ENCODE measurements at regions not wholly inside any gene's neighbourhood (a gene's known extent, or its start where the extent isn't known, plus 50 kb on each side); places are given as distances from the start of the nearest gene placed in this dataset.

- DNase-seq (ENCODE audit: insufficient read length) (no peak), FAIRE-seq (no peak)
- no peak for TF ChIP-seq POLR2AphosphoS5 (IDR thresholded peaks at IDR 0.05; ENCODE audit: low read depth, low read length)
- no peak for TF ChIP-seq TAF1 (IDR thresholded peaks at IDR 0.05; ENCODE audit: borderline replicate concordance, low read depth, low read length)
- TF ChIP-seq POLR2A (IDR thresholded peaks at IDR 0.05; ENCODE audit: low read depth, low read length): no peak
Observed at GRCh38 chr2:195590861-195591205, 66.2 kb upstream of the SLC39A10 start.

DNA sequence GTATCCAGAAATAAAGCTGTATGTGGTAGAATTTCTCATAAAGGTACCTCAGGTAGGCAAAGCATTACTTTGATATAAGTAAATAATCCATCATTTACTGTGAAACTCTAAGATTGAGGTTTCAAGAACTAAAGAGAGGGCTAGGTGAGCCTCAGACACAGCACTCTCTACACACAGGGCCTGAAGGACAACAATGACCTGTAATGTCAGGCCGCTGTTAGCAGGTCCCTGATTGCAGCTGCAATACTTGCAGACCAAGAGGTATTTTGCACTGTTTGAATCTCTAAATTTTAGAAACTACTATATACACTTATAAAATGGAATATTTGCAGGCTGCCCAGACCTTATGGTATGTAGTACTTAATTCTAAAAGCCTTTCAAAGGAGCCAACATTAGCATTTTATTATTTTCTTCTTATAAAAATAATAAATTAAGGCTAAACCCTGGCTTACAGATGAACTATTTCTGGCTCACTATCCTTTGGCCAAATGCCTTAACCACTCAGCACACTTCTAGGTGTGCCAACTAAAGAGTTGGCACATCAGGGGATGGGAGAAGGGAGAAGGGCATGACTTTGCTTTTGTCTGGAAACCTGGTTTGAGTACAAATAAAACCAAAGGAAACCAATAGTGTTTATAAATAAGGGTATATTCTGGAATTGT, 66.7 kb upstream of the SLC39A10 start:
- TF ChIP-seq POLR2A (IDR thresholded peaks at IDR 0.05; ENCODE audit: low read depth, low read length) (no peak), POLR2AphosphoS5 (IDR thresholded peaks at IDR 0.05; ENCODE audit: low read depth, low read length) (no peak), TAF1 (IDR thresholded peaks at IDR 0.05; ENCODE audit: borderline replicate concordance, low read depth, low read length) (no peak)
- FAIRE-seq: no peak
- no peak for DNase-seq (ENCODE audit: insufficient read length)

DNA sequence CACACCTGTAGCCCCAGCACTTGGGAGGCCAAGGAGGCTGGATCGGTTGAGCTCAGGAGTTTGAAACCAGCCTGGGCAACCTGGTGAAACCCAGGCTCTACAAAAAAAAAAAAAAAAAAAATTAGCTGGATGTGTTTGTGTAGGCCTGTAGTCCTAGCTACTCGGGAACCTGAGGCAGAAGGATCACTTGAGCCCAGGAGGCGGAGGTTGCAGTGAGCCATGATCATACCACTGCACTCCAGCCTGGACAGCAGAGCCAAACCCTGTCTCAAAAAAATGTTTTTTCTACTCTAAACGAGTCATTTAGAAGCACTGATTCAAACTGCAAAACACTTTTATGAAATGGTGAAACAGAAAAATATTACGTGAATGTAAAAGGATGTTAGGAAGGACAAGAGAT, 69.1 kb upstream of the SLC39A10 start:
- DNase-seq (ENCODE audit: insufficient read length) (no peak), FAIRE-seq (no peak)
- TF ChIP-seq POLR2A (IDR thresholded peaks at IDR 0.05; ENCODE audit: low read depth, low read length) (no peak), POLR2AphosphoS5 (IDR thresholded peaks at IDR 0.05; ENCODE audit: low read depth, low read length) (no peak), TAF1 (IDR thresholded peaks at IDR 0.05; ENCODE audit: borderline replicate concordance, low read depth, low read length) (no peak)

GRCh38 chr2:195586062-195586714, 70.8 kb upstream of the SLC39A10 start:
- DNase-seq (ENCODE audit: insufficient read length) (no peak), FAIRE-seq (no peak)
- TF ChIP-seq POLR2A (IDR thresholded peaks at IDR 0.05; ENCODE audit: low read depth, low read length) (no peak), TAF1 (IDR thresholded peaks at IDR 0.05; ENCODE audit: borderline replicate concordance, low read depth, low read length) (no peak), POLR2AphosphoS5 (IDR thresholded peaks at IDR 0.05; ENCODE audit: low read depth, low read length) (no peak)

DNA sequence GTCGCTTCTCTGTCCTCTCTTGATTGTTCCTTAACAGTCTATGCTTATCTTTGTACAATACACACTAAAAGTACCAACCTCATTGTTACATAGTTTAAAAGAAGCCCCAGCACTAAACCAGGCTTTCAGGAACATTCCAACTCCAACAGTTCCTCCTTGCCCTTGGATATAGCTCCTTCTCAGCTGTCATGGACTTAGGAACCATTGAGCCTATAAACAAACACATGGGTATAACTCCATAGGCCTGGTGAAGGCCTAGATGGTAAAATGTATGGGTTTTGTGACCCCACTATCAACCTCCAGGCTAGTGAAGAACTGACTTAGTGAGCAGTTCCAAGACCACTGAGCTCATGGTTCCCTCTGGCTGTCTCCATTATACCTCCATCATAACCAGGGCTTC, 74.8 kb upstream of the SLC39A10 start:
- no peak for FAIRE-seq
- no peak for DNase-seq (ENCODE audit: insufficient read length)
- no peak for TF ChIP-seq TAF1 (IDR thresholded peaks at IDR 0.05; ENCODE audit: borderline replicate concordance, low read depth, low read length)
- TF ChIP-seq POLR2AphosphoS5 (IDR thresholded peaks at IDR 0.05; ENCODE audit: low read depth, low read length): no peak
- TF ChIP-seq POLR2A (IDR thresholded peaks at IDR 0.05; ENCODE audit: low read depth, low read length): no peak

GRCh38 chr2:195579776-195580555, 77.1 kb upstream of the SLC39A10 start:
- DNase-seq (ENCODE audit: insufficient read length): no peak
- no peak for TF ChIP-seq POLR2A (IDR thresholded peaks at IDR 0.05; ENCODE audit: low read depth, low read length)
- TF ChIP-seq TAF1 (IDR thresholded peaks at IDR 0.05; ENCODE audit: borderline replicate concordance, low read depth, low read length): no peak
- no peak for TF ChIP-seq POLR2AphosphoS5 (IDR thresholded peaks at IDR 0.05; ENCODE audit: low read depth, low read length)
- peak; percentile 79 for FAIRE-seq

DNA sequence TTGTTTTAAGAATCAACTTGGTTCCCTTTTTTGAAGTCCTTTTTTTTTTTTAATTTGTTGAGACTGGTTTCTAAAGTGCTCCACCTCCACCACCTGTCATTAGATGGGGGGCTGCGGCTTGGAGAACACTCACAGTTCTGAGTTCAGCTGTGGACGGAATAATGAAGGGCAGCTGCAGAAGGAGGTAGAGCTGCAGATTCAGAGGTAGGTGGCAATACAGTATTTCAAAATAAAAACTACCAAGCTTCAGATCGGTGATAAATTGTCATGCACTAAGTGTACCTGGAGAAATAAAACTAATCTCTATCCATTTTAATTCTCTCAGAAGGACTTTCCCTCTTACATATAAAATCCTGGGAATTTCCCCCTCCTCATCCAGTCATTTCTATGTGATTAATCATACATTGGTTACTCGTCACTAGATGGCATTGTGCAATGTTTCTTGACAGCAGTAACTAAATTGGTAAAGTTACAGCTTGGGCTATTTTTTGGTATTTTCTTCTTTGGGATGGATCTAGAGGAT, 81.1 kb upstream of the SLC39A10 start:
- no peak for FAIRE-seq
- TF ChIP-seq POLR2A (IDR thresholded peaks at IDR 0.05; ENCODE audit: low read depth, low read length): no peak
- no peak for TF ChIP-seq TAF1 (IDR thresholded peaks at IDR 0.05; ENCODE audit: borderline replicate concordance, low read depth, low read length)
- no peak for TF ChIP-seq POLR2AphosphoS5 (IDR thresholded peaks at IDR 0.05; ENCODE audit: low read depth, low read length)
- no peak for DNase-seq (ENCODE audit: insufficient read length)

DNA sequence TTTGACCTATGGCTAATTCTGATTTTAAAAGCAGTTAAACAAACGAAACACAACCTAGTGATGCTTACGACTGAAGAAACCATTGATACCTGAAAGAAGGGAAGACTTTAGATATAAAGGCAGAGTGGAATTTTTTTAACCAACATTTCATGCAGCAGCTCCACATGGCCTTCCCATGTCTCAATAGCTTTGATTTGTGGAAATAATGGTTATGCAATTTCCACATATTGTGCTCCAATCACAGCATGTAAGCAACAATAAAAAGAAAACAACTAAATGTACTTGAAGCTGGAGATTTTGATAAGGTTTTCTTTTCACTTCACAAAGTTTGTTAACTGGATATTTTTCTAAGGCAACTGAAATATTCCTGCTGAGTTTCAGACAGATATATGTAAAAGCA, 82.0 kb upstream of the SLC39A10 start:
- DNase-seq (ENCODE audit: insufficient read length) (no peak), FAIRE-seq (no peak)
- TF ChIP-seq POLR2A (IDR thresholded peaks at IDR 0.05; ENCODE audit: low read depth, low read length): no peak
- TF ChIP-seq TAF1 (IDR thresholded peaks at IDR 0.05; ENCODE audit: borderline replicate concordance, low read depth, low read length): no peak
- TF ChIP-seq POLR2AphosphoS5 (IDR thresholded peaks at IDR 0.05; ENCODE audit: low read depth, low read length): no peak

- TF ChIP-seq POLR2A (IDR thresholded peaks at IDR 0.05; ENCODE audit: low read depth, low read length) (no peak), TAF1 (IDR thresholded peaks at IDR 0.05; ENCODE audit: borderline replicate concordance, low read depth, low read length) (no peak), POLR2AphosphoS5 (IDR thresholded peaks at IDR 0.05; ENCODE audit: low read depth, low read length) (no peak)
- FAIRE-seq (no peak), DNase-seq (ENCODE audit: insufficient read length) (no peak)
Observed at GRCh38 chr2:195574312-195574711, 82.7 kb upstream of the SLC39A10 start.

DNA sequence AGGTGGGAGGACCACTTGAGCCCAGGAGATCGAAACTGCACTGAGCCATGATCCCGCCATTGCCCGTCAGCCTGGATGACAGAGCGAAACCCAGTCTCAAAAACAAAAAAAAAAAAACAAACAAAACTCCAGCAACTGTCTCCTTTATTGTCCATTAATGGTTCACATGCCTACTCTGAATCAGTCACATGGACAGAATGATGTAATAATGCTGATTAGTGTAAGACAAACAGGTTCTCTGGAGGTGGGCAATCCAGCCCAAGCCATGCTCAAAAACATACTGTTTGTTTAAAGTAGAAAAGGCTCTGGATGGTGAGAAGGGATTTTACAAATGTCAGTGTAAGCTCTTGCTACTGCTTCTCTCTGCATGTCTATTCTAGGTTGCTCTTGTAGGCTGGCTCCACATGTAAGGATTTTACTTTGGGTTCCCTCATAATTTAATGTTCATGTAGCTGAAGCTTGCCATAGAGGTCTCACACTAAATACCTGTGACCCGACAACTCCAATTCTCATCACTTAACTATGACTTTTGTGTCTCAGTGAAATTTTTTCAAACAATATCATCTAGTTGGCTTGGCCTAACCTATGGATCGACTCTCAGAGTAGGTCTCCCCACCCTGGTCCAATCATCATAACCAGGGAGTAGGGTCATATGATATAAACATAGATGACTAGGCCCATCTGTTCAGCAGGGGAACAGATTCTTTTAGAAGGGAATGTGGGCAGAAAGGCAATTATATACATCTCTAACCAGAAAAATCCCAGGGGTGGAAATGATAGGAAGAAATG, 83.9 kb upstream of the SLC39A10 start:
- no peak for DNase-seq (ENCODE audit: insufficient read length)
- no peak for FAIRE-seq
- TF ChIP-seq TAF1 (IDR thresholded peaks at IDR 0.05; ENCODE audit: borderline replicate concordance, low read depth, low read length) (no peak), POLR2A (IDR thresholded peaks at IDR 0.05; ENCODE audit: low read depth, low read length) (no peak), POLR2AphosphoS5 (IDR thresholded peaks at IDR 0.05; ENCODE audit: low read depth, low read length) (no peak)

DNA sequence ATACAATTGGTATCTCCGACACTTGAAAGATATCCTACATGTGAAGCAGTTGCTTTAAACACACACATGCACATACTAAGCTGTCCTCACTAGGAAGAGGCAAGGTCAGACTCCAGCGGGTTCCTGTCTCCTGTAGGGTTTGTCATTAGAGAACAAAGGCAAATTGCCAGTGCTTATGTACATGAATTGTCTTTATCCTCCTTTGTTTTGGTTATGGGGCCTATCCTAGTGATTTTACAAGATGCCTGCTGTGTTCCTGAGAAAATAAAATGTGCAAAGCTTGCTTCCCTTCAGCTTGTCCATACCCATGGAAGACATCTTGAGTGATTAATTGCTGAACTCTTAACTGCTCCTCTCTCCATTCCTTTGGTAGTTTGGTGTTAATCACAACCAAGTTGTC, 86.7 kb upstream of the SLC39A10 start:
- TF ChIP-seq POLR2AphosphoS5 (IDR thresholded peaks at IDR 0.05; ENCODE audit: low read depth, low read length): no peak
- no peak for TF ChIP-seq TAF1 (IDR thresholded peaks at IDR 0.05; ENCODE audit: borderline replicate concordance, low read depth, low read length)
- TF ChIP-seq POLR2A (IDR thresholded peaks at IDR 0.05; ENCODE audit: low read depth, low read length): no peak
- no peak for DNase-seq (ENCODE audit: insufficient read length)
- FAIRE-seq: no peak

Data from GM12892 (cell line).